ENCODE measurements at regions not wholly inside any gene's neighbourhood (a gene's known extent, or its start where the extent isn't known, plus 50 kb on each side); places are given as distances from the start of the nearest gene placed in this dataset.

- Histone ChIP-seq H3K9ac (no peak overlapping the region), H2AFZ (ENCODE audit: low read depth) (no peak overlapping the region), H3K27me3 (ENCODE audit: insufficient read depth, low read depth) (no peaks in the 10 kb centered on the region), H3K4me2 (no peak overlapping the region), H3K79me2 (ENCODE audit: insufficient read depth, low read depth) (no peaks in the 10 kb centered on the region), H3K4me3 (IDR thresholded peaks at IDR 0.05; ENCODE audit: insufficient read depth, low read depth, low read length) (no peak overlapping the region), H3K36me3 (ENCODE audit: insufficient read depth) (no peaks in the 10 kb centered on the region), H3K27ac (no peak overlapping the region), H3K4me1 (ENCODE audit: low read depth, poor library complexity, severe bottlenecking) (no peaks in the 10 kb centered on the region), H4K20me1 (ENCODE audit: insufficient read depth) (no peaks in the 10 kb centered on the region)
- TF ChIP-seq CTCF (conservative IDR thresholded peaks at IDR 0.05; ENCODE audit: low read depth, low read length), result no peak
Measured at GRCh38 chr16:54703339-54703738, 227.3 kb upstream of the IRX5 start.

- H3K9ac ChIP-seq, result no peak overlapping the region
- TF ChIP-seq CTCF (conservative IDR thresholded peaks at IDR 0.05; ENCODE audit: low read depth, low read length), result no peak
- H3K4me1 ChIP-seq (ENCODE audit: low read depth, poor library complexity, severe bottlenecking), result no peaks in the 10 kb centered on the region
Measured at GRCh38 chr16:54699656-54700055, 231.0 kb upstream of the IRX5 start.

GRCh38 chr16:54697677-54698076, 233.0 kb upstream of the IRX5 start:
- Histone ChIP-seq H3K27me3 (ENCODE audit: insufficient read depth, low read depth) (no peaks in the 10 kb centered on the region), H3K27ac (no peak overlapping the region), H4K20me1 (ENCODE audit: insufficient read depth) (no peaks in the 10 kb centered on the region), H3K4me1 (ENCODE audit: low read depth, poor library complexity, severe bottlenecking) (no peaks in the 10 kb centered on the region), H3K36me3 (ENCODE audit: insufficient read depth) (no peaks in the 10 kb centered on the region), H3K79me2 (ENCODE audit: insufficient read depth, low read depth) (no peaks in the 10 kb centered on the region), H3K9ac (no peak overlapping the region), H2AFZ (ENCODE audit: low read depth) (no peak overlapping the region), H3K4me2 (no peak overlapping the region), H3K4me3 (IDR thresholded peaks at IDR 0.05; ENCODE audit: insufficient read depth, low read depth, low read length) (no peak overlapping the region)
- TF ChIP-seq CTCF (conservative IDR thresholded peaks at IDR 0.05; ENCODE audit: low read depth, low read length), result no peak

More at GRCh38 chr16:54699656-54700055, 231.0 kb upstream of the IRX5 start:
- H3K36me3 ChIP-seq (ENCODE audit: insufficient read depth), result no peaks in the 10 kb centered on the region
- H3K4me2 ChIP-seq, result no peak overlapping the region
- H3K79me2 ChIP-seq (ENCODE audit: insufficient read depth, low read depth), result no peaks in the 10 kb centered on the region
- no peak overlapping the region for H2AFZ ChIP-seq (ENCODE audit: low read depth)
- no peaks in the 10 kb centered on the region for H3K27me3 ChIP-seq (ENCODE audit: insufficient read depth, low read depth)
- no peak overlapping the region for H3K4me3 ChIP-seq (IDR thresholded peaks at IDR 0.05; ENCODE audit: insufficient read depth, low read depth, low read length)
- no peaks in the 10 kb centered on the region for H4K20me1 ChIP-seq (ENCODE audit: insufficient read depth)
- H3K27ac ChIP-seq, result no peak overlapping the region

- TF ChIP-seq CTCF (conservative IDR thresholded peaks at IDR 0.05; ENCODE audit: low read depth, low read length), result no peak
- Histone ChIP-seq H4K20me1 (ENCODE audit: insufficient read depth) (no peaks in the 10 kb centered on the region), H3K4me3 (IDR thresholded peaks at IDR 0.05; ENCODE audit: insufficient read depth, low read depth, low read length) (no peak overlapping the region), H3K4me1 (ENCODE audit: low read depth, poor library complexity, severe bottlenecking) (no peaks in the 10 kb centered on the region), H3K36me3 (ENCODE audit: insufficient read depth) (no peaks in the 10 kb centered on the region), H3K4me2 (no peak overlapping the region), H3K27ac (no peak overlapping the region), H3K9ac (no peak overlapping the region), H2AFZ (ENCODE audit: low read depth) (no peak overlapping the region), H3K79me2 (ENCODE audit: insufficient read depth, low read depth) (no peaks in the 10 kb centered on the region), H3K27me3 (ENCODE audit: insufficient read depth, low read depth) (no peaks in the 10 kb centered on the region)
Measured at GRCh38 chr16:54696970-54697369, 233.7 kb upstream of the IRX5 start.
